ENCODE measurements at regions not wholly inside any gene's neighbourhood (a gene's known extent, or its start where the extent isn't known, plus 50 kb on each side); places are given as distances from the start of the nearest gene placed in this dataset.

DNA sequence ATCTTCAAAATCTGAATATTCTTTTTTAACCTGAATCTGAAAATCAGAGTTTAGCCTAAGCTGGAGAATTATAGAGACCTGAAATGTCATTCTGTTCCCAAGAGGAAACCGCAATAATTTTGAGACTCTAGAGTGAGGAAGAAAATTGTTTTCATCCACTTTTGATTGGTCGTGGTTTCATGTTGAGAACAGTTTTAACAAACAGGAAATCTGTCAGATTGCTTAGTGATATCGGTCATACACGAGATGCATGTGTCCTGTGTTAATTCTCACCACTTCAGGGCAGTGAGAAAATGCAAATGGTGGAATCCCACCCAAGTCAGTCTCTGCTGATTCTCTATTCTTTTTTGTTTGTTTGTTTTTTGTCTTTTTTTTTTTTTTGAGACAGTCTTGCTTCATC is 1498.5 kb upstream of the TMEM132C start:
- TF ChIP-seq, protein P1, sequence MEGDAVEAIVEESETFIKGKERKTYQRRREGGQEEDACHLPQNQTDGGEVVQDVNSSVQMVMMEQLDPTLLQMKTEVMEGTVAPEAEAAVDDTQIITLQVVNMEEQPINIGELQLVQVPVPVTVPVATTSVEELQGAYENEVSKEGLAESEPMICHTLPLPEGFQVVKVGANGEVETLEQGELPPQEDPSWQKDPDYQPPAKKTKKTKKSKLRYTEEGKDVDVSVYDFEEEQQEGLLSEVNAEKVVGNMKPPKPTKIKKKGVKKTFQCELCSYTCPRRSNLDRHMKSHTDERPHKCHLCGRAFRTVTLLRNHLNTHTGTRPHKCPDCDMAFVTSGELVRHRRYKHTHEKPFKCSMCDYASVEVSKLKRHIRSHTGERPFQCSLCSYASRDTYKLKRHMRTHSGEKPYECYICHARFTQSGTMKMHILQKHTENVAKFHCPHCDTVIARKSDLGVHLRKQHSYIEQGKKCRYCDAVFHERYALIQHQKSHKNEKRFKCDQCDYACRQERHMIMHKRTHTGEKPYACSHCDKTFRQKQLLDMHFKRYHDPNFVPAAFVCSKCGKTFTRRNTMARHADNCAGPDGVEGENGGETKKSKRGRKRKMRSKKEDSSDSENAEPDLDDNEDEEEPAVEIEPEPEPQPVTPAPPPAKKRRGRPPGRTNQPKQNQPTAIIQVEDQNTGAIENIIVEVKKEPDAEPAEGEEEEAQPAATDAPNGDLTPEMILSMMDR (IDR thresholded peaks at IDR 0.05): no peak
- no peak for TF ChIP-seq ZFX (IDR thresholded peaks at IDR 0.05; ENCODE audit: borderline replicate concordance)
